SH-SY5Y (cell line): ENCODE measurements at regions not wholly inside any gene's neighbourhood (a gene's known extent, or its start where the extent isn't known, plus 50 kb on each side); places are given as distances from the start of the nearest gene placed in this dataset.

Source experiments
- GATA2 ChIP-seq: IDR thresholded peaks from 2 replicates; pipeline ENCODE4 v1.6.1; 2011; ENCODE audit warnings: mild to moderate bottlenecking, low read depth, low read length
- GATA3 ChIP-seq: IDR thresholded peaks from 2 replicates; pipeline ENCODE4 v1.6.1; 2011; ENCODE audit warnings: low read depth, mild to moderate bottlenecking, low read length, moderate library complexity

- TF ChIP-seq GATA2, result no peak
- no peak for TF ChIP-seq GATA3
These were observed 521.2 kb downstream of the DTWD2 start for GRCh38 chr5:118467103-118467502.
